SU-DHL-6 (cell line): ENCODE measurements at regions not wholly inside any gene's neighbourhood (a gene's known extent, or its start where the extent isn't known, plus 50 kb on each side); places are given as distances from the start of the nearest gene placed in this dataset.

Source experiments
- EZH2phosphoT487 ChIP-seq: fragments of 200-600 bp; sonication (generic), shearing (Covaris generic); conservative IDR thresholded peaks from 2 replicates; pipeline ENCODE4 v1.6.1; 2018; ENCODE audit warnings: mild to moderate bottlenecking, antibody characterized with exemption, low read length, moderate library complexity, mixed read lengths
- TF ChIP-seq, protein P1 (sequence below): fragments of 200-600 bp; sonication (generic); IDR thresholded peaks from one replicate; pipeline ENCODE4 v1.5.1; 2017; ENCODE audit warnings: antibody characterized with exemption, mild to moderate bottlenecking, low read length, moderate library complexity; ENCODE audit not compliant: insufficient read depth, poor library complexity, severe bottlenecking

DNA sequence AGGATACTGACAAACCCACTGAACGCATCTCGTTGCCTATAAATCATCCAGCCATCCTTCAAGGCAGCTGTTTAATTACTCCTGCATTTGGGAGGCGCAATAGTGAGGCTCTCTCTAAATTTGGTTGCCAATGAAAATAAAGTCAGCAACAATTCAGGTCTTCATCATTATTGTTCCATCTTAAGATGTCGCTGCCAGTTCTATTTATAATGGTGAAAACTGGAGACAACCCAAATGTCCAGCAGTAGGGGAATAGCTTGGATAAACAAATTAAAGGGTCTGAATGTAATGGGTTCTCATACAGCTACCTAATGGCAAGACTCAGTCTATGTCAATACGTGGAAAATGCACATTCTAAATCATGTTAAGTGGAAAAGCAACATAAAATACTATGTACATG is 120.1 kb upstream of the PLXNA4 start:
- TF ChIP-seq EZH2phosphoT487, result no peak
- TF ChIP-seq, protein P1, sequence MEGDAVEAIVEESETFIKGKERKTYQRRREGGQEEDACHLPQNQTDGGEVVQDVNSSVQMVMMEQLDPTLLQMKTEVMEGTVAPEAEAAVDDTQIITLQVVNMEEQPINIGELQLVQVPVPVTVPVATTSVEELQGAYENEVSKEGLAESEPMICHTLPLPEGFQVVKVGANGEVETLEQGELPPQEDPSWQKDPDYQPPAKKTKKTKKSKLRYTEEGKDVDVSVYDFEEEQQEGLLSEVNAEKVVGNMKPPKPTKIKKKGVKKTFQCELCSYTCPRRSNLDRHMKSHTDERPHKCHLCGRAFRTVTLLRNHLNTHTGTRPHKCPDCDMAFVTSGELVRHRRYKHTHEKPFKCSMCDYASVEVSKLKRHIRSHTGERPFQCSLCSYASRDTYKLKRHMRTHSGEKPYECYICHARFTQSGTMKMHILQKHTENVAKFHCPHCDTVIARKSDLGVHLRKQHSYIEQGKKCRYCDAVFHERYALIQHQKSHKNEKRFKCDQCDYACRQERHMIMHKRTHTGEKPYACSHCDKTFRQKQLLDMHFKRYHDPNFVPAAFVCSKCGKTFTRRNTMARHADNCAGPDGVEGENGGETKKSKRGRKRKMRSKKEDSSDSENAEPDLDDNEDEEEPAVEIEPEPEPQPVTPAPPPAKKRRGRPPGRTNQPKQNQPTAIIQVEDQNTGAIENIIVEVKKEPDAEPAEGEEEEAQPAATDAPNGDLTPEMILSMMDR, result no peak
